ENCODE measurements at regions not wholly inside any gene's neighbourhood (a gene's known extent, or its start where the extent isn't known, plus 50 kb on each side); places are given as distances from the start of the nearest gene placed in this dataset.
A peak's percentile ranks its signal among the peaks of the same experiment; 100 is the strongest.

DNA sequence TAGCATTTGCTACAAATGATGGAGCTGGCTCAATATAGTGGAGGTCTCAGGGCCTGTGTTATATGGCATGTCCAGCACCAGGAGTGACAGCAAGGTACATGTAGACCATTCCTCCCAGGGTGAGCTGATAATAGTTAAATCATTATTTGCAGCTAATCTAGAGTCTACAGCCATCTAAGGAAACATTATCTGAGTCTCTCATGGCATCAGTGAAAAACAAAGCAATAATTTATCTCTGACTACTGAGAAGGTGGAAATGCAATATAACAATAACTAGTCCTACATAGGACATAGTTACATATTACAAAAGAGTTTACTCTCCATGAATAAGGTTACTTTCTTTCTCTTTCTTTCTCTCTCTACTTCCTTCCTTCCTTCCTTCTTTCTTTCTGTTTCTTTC, 143.4 kb upstream of the KCNK2 start:
- TF ChIP-seq, protein P1, sequence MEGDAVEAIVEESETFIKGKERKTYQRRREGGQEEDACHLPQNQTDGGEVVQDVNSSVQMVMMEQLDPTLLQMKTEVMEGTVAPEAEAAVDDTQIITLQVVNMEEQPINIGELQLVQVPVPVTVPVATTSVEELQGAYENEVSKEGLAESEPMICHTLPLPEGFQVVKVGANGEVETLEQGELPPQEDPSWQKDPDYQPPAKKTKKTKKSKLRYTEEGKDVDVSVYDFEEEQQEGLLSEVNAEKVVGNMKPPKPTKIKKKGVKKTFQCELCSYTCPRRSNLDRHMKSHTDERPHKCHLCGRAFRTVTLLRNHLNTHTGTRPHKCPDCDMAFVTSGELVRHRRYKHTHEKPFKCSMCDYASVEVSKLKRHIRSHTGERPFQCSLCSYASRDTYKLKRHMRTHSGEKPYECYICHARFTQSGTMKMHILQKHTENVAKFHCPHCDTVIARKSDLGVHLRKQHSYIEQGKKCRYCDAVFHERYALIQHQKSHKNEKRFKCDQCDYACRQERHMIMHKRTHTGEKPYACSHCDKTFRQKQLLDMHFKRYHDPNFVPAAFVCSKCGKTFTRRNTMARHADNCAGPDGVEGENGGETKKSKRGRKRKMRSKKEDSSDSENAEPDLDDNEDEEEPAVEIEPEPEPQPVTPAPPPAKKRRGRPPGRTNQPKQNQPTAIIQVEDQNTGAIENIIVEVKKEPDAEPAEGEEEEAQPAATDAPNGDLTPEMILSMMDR (conservative IDR thresholded peaks at IDR 0.05; ENCODE audit: low read depth, low read length) = no peak
- DNase-seq (ENCODE audit: low read depth) = no peak
- no peak overlapping the region for H3K4me3 ChIP-seq (ENCODE audit: low read depth, low read length)

DNA sequence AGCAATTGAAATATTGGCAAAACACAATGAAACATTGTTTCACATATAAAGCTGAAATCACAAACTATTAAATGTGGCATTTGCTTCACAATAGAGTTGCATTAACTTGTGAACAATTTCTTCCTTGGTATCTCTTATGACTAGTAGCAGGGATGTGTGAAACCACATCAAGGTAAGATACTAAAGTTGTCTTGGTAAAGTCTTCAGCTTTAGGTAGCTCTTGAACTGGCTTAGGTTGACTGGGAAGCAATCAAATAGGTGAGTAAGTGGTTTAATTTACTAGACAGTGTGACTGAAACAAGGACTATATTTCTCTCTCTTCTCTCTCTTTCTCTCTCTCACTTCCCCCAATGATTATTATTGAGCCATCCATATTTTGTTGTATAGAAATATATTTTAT, 141.5 kb upstream of the KCNK2 start:
- H3K4me3 ChIP-seq (ENCODE audit: low read depth, low read length) = no peak overlapping the region
- DNase-seq (ENCODE audit: low read depth) = no peak
- TF ChIP-seq, protein P1 (conservative IDR thresholded peaks at IDR 0.05; ENCODE audit: low read depth, low read length) = no peak

DNA sequence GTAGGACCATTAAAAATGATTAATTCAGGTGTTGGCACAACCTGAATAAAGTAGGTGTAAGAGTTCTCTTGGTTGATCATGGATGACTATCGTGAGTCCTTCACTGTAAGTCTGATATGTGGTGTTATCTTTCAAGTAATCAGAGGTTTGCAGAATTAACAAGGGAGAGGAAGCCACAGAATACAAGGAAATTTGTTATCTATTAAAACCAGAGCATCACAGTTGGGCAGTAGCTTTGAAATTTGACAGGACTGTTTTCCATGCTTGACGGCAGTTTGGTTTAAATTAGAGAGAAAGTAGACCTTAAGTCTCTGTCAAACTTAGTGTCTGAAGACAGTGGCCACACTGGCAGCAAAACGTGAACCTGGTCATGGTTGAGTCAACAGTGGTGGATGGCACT, 139.5 kb upstream of the KCNK2 start:
- TF ChIP-seq, protein P1 (conservative IDR thresholded peaks at IDR 0.05; ENCODE audit: low read depth, low read length) = no peak
- no peak overlapping the region for H3K4me3 ChIP-seq (ENCODE audit: low read depth, low read length)
- DNase-seq (ENCODE audit: low read depth) = no peak

DNA sequence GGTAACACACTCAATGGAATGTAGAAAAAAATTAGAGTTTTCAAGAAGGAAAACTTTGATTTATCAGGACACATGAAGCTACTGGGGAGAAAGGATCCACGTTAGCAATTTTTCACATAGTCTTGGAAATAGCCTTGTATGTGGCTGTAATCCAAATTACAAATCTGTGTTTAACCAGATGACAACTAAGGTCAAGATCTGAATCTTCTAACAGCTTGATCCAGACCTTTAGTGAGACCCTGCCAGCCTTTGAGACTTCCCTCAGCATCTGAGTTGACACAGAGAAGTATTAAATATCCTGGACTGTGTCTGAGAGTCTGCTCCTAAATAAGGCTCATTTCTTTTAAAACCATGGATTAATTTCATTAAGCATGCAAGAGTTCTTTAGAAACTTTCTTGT, 135.9 kb upstream of the KCNK2 start:
- H3K4me3 ChIP-seq (ENCODE audit: low read depth, low read length) = no peak overlapping the region
- TF ChIP-seq, protein P1 (conservative IDR thresholded peaks at IDR 0.05; ENCODE audit: low read depth, low read length) = no peak
- DNase-seq (ENCODE audit: low read depth) = no peak

DNA sequence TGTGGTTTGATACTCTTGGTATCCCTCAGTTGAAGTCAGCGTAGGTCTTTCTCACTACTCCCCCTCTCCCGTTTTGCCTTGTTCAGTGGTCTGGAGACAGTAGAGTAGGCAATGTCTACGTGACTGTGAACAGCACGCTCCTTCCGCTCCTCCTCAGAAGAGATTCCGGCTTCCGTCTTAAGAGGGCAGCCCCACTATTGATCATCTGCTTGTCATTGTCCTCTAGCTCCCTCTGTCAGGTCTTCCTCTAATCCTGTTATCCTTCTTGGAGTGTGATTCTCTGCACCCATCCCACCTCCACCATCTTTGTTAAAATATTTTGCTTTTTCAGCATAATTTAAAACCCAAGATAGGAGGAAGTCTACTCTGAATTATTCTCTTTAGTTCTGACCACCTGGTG, 129.9 kb upstream of the KCNK2 start:
- DNase-seq (ENCODE audit: low read depth) = no peak
- TF ChIP-seq, protein P1 (conservative IDR thresholded peaks at IDR 0.05; ENCODE audit: low read depth, low read length) = peak; percentile 36
- no peak overlapping the region for H3K4me3 ChIP-seq (ENCODE audit: low read depth, low read length)

DNA sequence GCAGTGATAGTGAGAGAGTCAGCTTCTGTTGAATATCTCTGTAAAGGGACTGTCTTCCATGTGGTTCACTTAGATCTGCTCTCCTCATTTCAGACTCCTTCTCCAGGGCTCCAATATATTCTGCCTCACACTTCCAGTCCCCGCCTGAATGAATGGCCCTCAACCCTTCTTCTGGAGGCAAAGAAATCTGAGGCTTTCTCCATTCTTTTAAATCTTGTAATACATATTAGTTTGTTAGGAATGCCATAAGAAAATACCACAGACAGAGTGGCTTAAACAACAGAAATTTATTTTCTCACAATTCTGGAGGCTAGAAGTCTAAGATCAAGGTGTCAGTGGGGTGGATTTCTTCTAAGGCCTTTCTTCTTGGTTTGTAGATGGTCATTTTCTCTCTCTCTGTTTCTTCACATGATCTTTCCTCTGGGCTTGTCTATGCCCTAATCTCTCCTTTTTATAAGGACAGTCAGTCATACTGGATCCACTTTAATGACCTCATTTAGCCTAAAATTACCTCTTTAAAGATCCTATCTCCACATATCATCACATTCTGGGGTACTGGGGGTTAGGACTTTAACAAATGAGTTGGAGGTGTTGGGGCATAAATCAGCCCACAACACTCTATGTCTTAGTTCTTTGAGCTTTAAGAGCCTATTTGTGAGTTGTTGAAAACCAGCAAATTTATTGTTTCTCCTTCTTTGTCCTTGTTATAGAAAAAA, 128.5 kb upstream of the KCNK2 start:
- no peak overlapping the region for H3K4me3 ChIP-seq (ENCODE audit: low read depth, low read length)
- no peak for DNase-seq (ENCODE audit: low read depth)
- TF ChIP-seq, protein P1 (conservative IDR thresholded peaks at IDR 0.05; ENCODE audit: low read depth, low read length) = no peak

DNA sequence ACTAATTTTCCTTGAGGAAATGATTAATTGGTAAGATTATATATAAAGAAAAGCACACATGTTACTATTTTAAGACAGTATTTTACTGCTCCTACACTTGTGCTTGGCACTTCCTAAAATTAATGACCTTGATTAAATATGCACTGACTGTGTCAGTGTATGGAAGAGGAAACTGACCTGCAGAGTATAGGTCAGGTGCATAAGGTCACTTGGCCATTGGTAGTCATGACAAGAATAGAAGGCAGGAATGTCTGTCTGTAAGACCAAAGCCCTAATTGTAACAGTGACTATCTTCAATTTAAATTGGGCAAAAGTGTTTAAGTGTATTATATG, 128.0 kb upstream of the KCNK2 start:
- TF ChIP-seq, protein P1 (conservative IDR thresholded peaks at IDR 0.05; ENCODE audit: low read depth, low read length) = no peak
- H3K4me3 ChIP-seq (ENCODE audit: low read depth, low read length) = no peak overlapping the region
- no peak for DNase-seq (ENCODE audit: low read depth)
